ENCODE measurements at regions not wholly inside any gene's neighbourhood (a gene's known extent, or its start where the extent isn't known, plus 50 kb on each side); places are given as distances from the start of the nearest gene placed in this dataset.

GRCh38 chr1:29896791-29897714 is 660.7 kb downstream of the PTPRU start:
- Mint-ChIP-seq H3K27ac (ENCODE audit: unreplicated experiment) (no peak overlapping the region), H3K9me3 (ENCODE audit: unreplicated experiment) (peaks cover 2% of the 10 kb centered on the region), H3K4me1 (ENCODE audit: low read depth, unreplicated experiment) (peaks cover 2% of the 10 kb centered on the region), H3K27me3 (ENCODE audit: low read depth, unreplicated experiment) (peaks cover 46% of the 10 kb centered on the region), H3K4me3 (ENCODE audit: unreplicated experiment) (no peak overlapping the region), H3K36me3 (ENCODE audit: low read depth, unreplicated experiment) (no peaks in the 10 kb centered on the region)
- no peaks in the 10 kb centered on the region for H3K36me3 ChIP-seq (ENCODE audit: insufficient read depth, low read length)
- TF ChIP-seq EZH2 (IDR thresholded peaks at IDR 0.05; ENCODE audit: insufficient read depth, low read length) = no peak
- TF ChIP-seq CTCF (IDR thresholded peaks at IDR 0.05; ENCODE audit: insufficient read depth, low read depth, low read length) = no peak
- no peaks in the 10 kb centered on the region for H3K4me1 ChIP-seq (ENCODE audit: insufficient read depth, low read length)
- no peak overlapping the region for H3K4me2 ChIP-seq (ENCODE audit: low read length)
- DNase-seq (ENCODE audit: low read depth) (no peak), FAIRE-seq (no peak)
- H3K9me3 ChIP-seq (ENCODE audit: insufficient read depth, low read depth, low read length) = no peaks in the 10 kb centered on the region
- H3K27ac ChIP-seq (ENCODE audit: low read depth, low read length) = no peak overlapping the region
- no peaks in the 10 kb centered on the region for H4K20me1 ChIP-seq (ENCODE audit: insufficient read depth, low read length)
- no peak overlapping the region for H3K4me3 ChIP-seq (ENCODE audit: insufficient read depth, low read depth, low read length)
- H2AFZ ChIP-seq (ENCODE audit: low read depth, low read length) = no peak overlapping the region
- H3K27me3 ChIP-seq (ENCODE audit: insufficient read depth, low read length) = peaks cover 2% of the 10 kb centered on the region
- H3K9ac ChIP-seq (ENCODE audit: low read length) = no peak overlapping the region
- H3K79me2 ChIP-seq (ENCODE audit: insufficient read depth, low read length) = no peaks in the 10 kb centered on the region

- TF ChIP-seq EZH2 (IDR thresholded peaks at IDR 0.05; ENCODE audit: insufficient read depth, low read length) (no peak), CTCF (IDR thresholded peaks at IDR 0.05; ENCODE audit: insufficient read depth, low read depth, low read length) (no peak)
- DNase-seq (ENCODE audit: low read depth) (no peak), FAIRE-seq (no peak)
- no peak overlapping the region for H3K9ac ChIP-seq (ENCODE audit: low read length)
- Mint-ChIP-seq H3K9me3 (ENCODE audit: unreplicated experiment) (peaks cover 2% of the 10 kb centered on the region), H3K4me3 (ENCODE audit: unreplicated experiment) (no peak overlapping the region), H3K36me3 (ENCODE audit: low read depth, unreplicated experiment) (no peaks in the 10 kb centered on the region), H3K27ac (ENCODE audit: unreplicated experiment) (no peak overlapping the region), H3K4me1 (ENCODE audit: low read depth, unreplicated experiment) (no peaks in the 10 kb centered on the region), H3K27me3 (ENCODE audit: low read depth, unreplicated experiment) (peaks cover 53% of the 10 kb centered on the region)
- peaks cover 2% of the 10 kb centered on the region for H3K27me3 ChIP-seq (ENCODE audit: insufficient read depth, low read length)
- H3K36me3 ChIP-seq (ENCODE audit: insufficient read depth, low read length) = no peaks in the 10 kb centered on the region
- no peak overlapping the region for H3K4me2 ChIP-seq (ENCODE audit: low read length)
- H3K9me3 ChIP-seq (ENCODE audit: insufficient read depth, low read depth, low read length) = no peaks in the 10 kb centered on the region
- H4K20me1 ChIP-seq (ENCODE audit: insufficient read depth, low read length) = no peaks in the 10 kb centered on the region
- no peak overlapping the region for H3K4me3 ChIP-seq (ENCODE audit: insufficient read depth, low read depth, low read length)
- no peaks in the 10 kb centered on the region for H3K79me2 ChIP-seq (ENCODE audit: insufficient read depth, low read length)
- no peak overlapping the region for H3K27ac ChIP-seq (ENCODE audit: low read depth, low read length)
- H3K4me1 ChIP-seq (ENCODE audit: insufficient read depth, low read length) = no peaks in the 10 kb centered on the region
- no peak overlapping the region for H2AFZ ChIP-seq (ENCODE audit: low read depth, low read length)
Measured at GRCh38 chr1:29896300-29896699, 660.0 kb downstream of the PTPRU start.

GRCh38 chr1:29895201-29895600 is 658.9 kb downstream of the PTPRU start:
- Histone ChIP-seq H3K9ac (ENCODE audit: low read length) (no peak overlapping the region), H3K27me3 (ENCODE audit: insufficient read depth, low read length) (peaks cover 2% of the 10 kb centered on the region), H3K27ac (ENCODE audit: low read depth, low read length) (no peak overlapping the region), H4K20me1 (ENCODE audit: insufficient read depth, low read length) (no peaks in the 10 kb centered on the region), H3K4me2 (ENCODE audit: low read length) (no peak overlapping the region), H3K79me2 (ENCODE audit: insufficient read depth, low read length) (no peaks in the 10 kb centered on the region), H3K4me3 (ENCODE audit: insufficient read depth, low read depth, low read length) (no peak overlapping the region), H3K9me3 (ENCODE audit: insufficient read depth, low read depth, low read length) (no peaks in the 10 kb centered on the region), H3K4me1 (ENCODE audit: insufficient read depth, low read length) (no peaks in the 10 kb centered on the region), H2AFZ (ENCODE audit: low read depth, low read length) (no peak overlapping the region), H3K36me3 (ENCODE audit: insufficient read depth, low read length) (no peaks in the 10 kb centered on the region)
- Mint-ChIP-seq H3K27me3 (ENCODE audit: low read depth, unreplicated experiment) (peaks cover 59% of the 10 kb centered on the region), H3K4me3 (ENCODE audit: unreplicated experiment) (no peak overlapping the region), H3K36me3 (ENCODE audit: low read depth, unreplicated experiment) (no peaks in the 10 kb centered on the region), H3K4me1 (ENCODE audit: low read depth, unreplicated experiment) (no peaks in the 10 kb centered on the region), H3K27ac (ENCODE audit: unreplicated experiment) (no peak overlapping the region), H3K9me3 (ENCODE audit: unreplicated experiment) (peaks cover 2% of the 10 kb centered on the region)
- DNase-seq (ENCODE audit: low read depth) (no peak), FAIRE-seq (no peak)
- no peak for TF ChIP-seq EZH2 (IDR thresholded peaks at IDR 0.05; ENCODE audit: insufficient read depth, low read length)
- TF ChIP-seq CTCF (IDR thresholded peaks at IDR 0.05; ENCODE audit: insufficient read depth, low read depth, low read length) = no peak
